G401 (cell line): ENCODE measurements at regions not wholly inside any gene's neighbourhood (a gene's known extent, or its start where the extent isn't known, plus 50 kb on each side); places are given as distances from the start of the nearest gene placed in this dataset.

ENCODE experiments used
- DNase-seq: peaks from one replicate; pipeline ENCODE4 v3.0.0-alpha.2; 2015; ENCODE audit warnings: low spot score
- in situ Hi-C: cut with HindIII; loops from 2 replicates; pipeline ENCODE4 v1.10.0; 2016; ENCODE audit warnings: low sequenced_read_pairs, mixed read lengths

- in situ Hi-C loops, result no loop called here
- no peak for DNase-seq
These were observed 1101.7 kb upstream of the GHITM start for GRCh38 chr10:83037653-83038052.

GRCh38 chr10:83038631-83039030 lies 1100.7 kb upstream of the GHITM start:
- in situ Hi-C loops, result no loop called here

GRCh38 chr10:83045731-83046130 lies 1093.6 kb upstream of the GHITM start:
- in situ Hi-C loops, result no loop called here
- DNase-seq, result no peak

More at GRCh38 chr10:83038631-83039030, 1100.7 kb upstream of the GHITM start:
- DNase-seq, result no peak

- no peak for DNase-seq
- in situ Hi-C loops, result no loop called here
These were observed 1088.5 kb upstream of the GHITM start for GRCh38 chr10:83050815-83051214.

- in situ Hi-C loops, result no loop called here
- DNase-seq, result no peak
These were observed 1076.4 kb upstream of the GHITM start for GRCh38 chr10:83062871-83063270.

GRCh38 chr10:83073472-83073871 lies 1065.8 kb upstream of the GHITM start:
- no peak for DNase-seq
- in situ Hi-C loops, result no loop called here

- in situ Hi-C loops, result no loop called here
- no peak for DNase-seq
These were observed 1064.1 kb upstream of the GHITM start for GRCh38 chr10:83075016-83075814.

- in situ Hi-C loops, result no loop called here
- no peak for DNase-seq
These were observed 1063.4 kb upstream of the GHITM start for GRCh38 chr10:83075815-83076355.

- DNase-seq, result no peak
- in situ Hi-C loops, result no loop called here
These were observed 1062.9 kb upstream of the GHITM start for GRCh38 chr10:83076443-83076842.

- in situ Hi-C loops, result no loop called here
- no peak for DNase-seq
These were observed 1061.1 kb upstream of the GHITM start for GRCh38 chr10:83078160-83078559.

- no peak for DNase-seq
- in situ Hi-C loops, result no loop called here
These were observed 1060.7 kb upstream of the GHITM start for GRCh38 chr10:83078645-83079044.

- in situ Hi-C loops, result no loop called here
- DNase-seq, result peak; percentile 18
These were observed 1055.5 kb upstream of the GHITM start for GRCh38 chr10:83083831-83084230.

- DNase-seq, result no peak
- in situ Hi-C loops, result no loop called here
These were observed 1050.0 kb upstream of the GHITM start for GRCh38 chr10:83089335-83089734.

- in situ Hi-C loops, result no loop called here
- no peak for DNase-seq
These were observed 1034.7 kb upstream of the GHITM start for GRCh38 chr10:83104616-83105015.

- in situ Hi-C loops, result no loop called here
- no peak for DNase-seq
These were observed 1030.6 kb upstream of the GHITM start for GRCh38 chr10:83108565-83109333.

- in situ Hi-C loops, result no loop called here
These were observed 1020.0 kb upstream of the GHITM start for GRCh38 chr10:83119346-83119745.

GRCh38 chr10:83122336-83122735 lies 1017.0 kb upstream of the GHITM start:
- no peak for DNase-seq
- in situ Hi-C loops, result no loop called here

More at GRCh38 chr10:83119346-83119745, 1020.0 kb upstream of the GHITM start:
- DNase-seq, result no peak

GRCh38 chr10:83127942-83128575 lies 1011.2 kb upstream of the GHITM start:
- DNase-seq, result no peak

GRCh38 chr10:83140811-83141210 lies 998.5 kb upstream of the GHITM start:
- in situ Hi-C loops, result no loop called here

More at GRCh38 chr10:83127942-83128575, 1011.2 kb upstream of the GHITM start:
- in situ Hi-C loops, result no loop called here

GRCh38 chr10:83142074-83142563 lies 997.2 kb upstream of the GHITM start:
- in situ Hi-C loops, result no loop called here
- no peak for DNase-seq

More at GRCh38 chr10:83140811-83141210, 998.5 kb upstream of the GHITM start:
- no peak for DNase-seq
